SK-N-MC (cell line): ENCODE measurements at regions not wholly inside any gene's neighbourhood (a gene's known extent, or its start where the extent isn't known, plus 50 kb on each side); places are given as distances from the start of the nearest gene placed in this dataset.
A peak's percentile ranks its signal among the peaks of the same experiment; 100 is the strongest.

Source experiments
- DNase-seq: peaks from one replicate; pipeline ENCODE4 v3.0.0-alpha.2; 2011; ENCODE audit warnings: low read depth, low spot score
- H3K27ac ChIP-seq: fragments of 200-600 bp; sonication (generic); 2 replicates; pipeline ENCODE4 v1.5.1; 2016; ENCODE audit warnings: mixed run types
- H3K36me3 ChIP-seq: fragments of 200-600 bp; sonication (generic); 2 replicates; pipeline ENCODE4 v1.6.1; 2017; ENCODE audit warnings: antibody characterized with exemption, low read length, mixed read lengths; ENCODE audit not compliant: insufficient read depth
- H3K4me3 ChIP-seq: fragments of 200-600 bp; sonication (generic); 2 replicates; pipeline ENCODE4 v1.5.1; 2016
- H3K9ac ChIP-seq: fragments of 200-600 bp; sonication (generic); 2 replicates; pipeline ENCODE4 v1.8.0; 2017; ENCODE audit warnings: mixed run types, mixed read lengths; ENCODE audit not compliant: insufficient read length
- H3K9me3 ChIP-seq: fragments of 200-600 bp; sonication (generic); 2 replicates; pipeline ENCODE4 v1.6.1; 2017; ENCODE audit warnings: low read depth, mild to moderate bottlenecking, antibody characterized with exemption, low read length, moderate library complexity, mixed read lengths
- EZH2 ChIP-seq: fragments of 200-600 bp; sonication (generic); IDR thresholded peaks from one replicate; pipeline ENCODE4 v1.6.1; 2017; ENCODE audit warnings: antibody characterized with exemption
- FOXP2 ChIP-seq: optimal IDR thresholded peaks from 2 replicates; pipeline ENCODE3; 2011; ENCODE audit warnings: mild to moderate bottlenecking, moderate library complexity; ENCODE audit not compliant: insufficient read depth; ENCODE audit errors: extremely low read length, control extremely low read depth
- POLR2AphosphoS5 ChIP-seq: IDR thresholded peaks from 2 replicates; pipeline ENCODE4 v1.6.1; 2012; ENCODE audit warnings: mild to moderate bottlenecking, low read depth, low read length, borderline replicate concordance

GRCh38 chr3:72448375-72448823 is 399.8 kb downstream of the SHQ1 start:
- Histone ChIP-seq H3K27ac (no peak overlapping the region), H3K4me3 (no peak overlapping the region), H3K36me3 (no peaks in the 10 kb centered on the region), H3K9me3 (no peaks in the 10 kb centered on the region), H3K9ac (no peak overlapping the region)
- DNase-seq: no peak
- TF ChIP-seq FOXP2: no peak
- no peak for TF ChIP-seq EZH2
- no peak for TF ChIP-seq POLR2AphosphoS5

GRCh38 chr3:72447059-72447946 is 400.9 kb downstream of the SHQ1 start:
- DNase-seq: peak; percentile 30
- Histone ChIP-seq H3K9me3 (no peaks in the 10 kb centered on the region), H3K36me3 (no peaks in the 10 kb centered on the region), H3K4me3 (peak overlapping the region; percentile 83), H3K27ac (no peak overlapping the region), H3K9ac (no peak overlapping the region)
- TF ChIP-seq POLR2AphosphoS5: peak; percentile 38; the same call in 1 of the 2 replicates
- TF ChIP-seq EZH2: no peak

- Histone ChIP-seq H3K9me3 (no peaks in the 10 kb centered on the region), H3K4me3 (peak within 1 kb of the TSS; percentile 83), H3K36me3 (no peaks in the 10 kb centered on the region), H3K27ac (no peak within 1 kb of the TSS), H3K9ac (peak within 1 kb of the TSS; percentile 74)
- TF ChIP-seq EZH2 (no peak), FOXP2 (no peak), POLR2AphosphoS5 (no peak)
- no peak for DNase-seq
Measured at GRCh38 chr3:72446218-72447058, 401.8 kb downstream of the SHQ1 start, which contains the start of gene RYBP. Gene RYBP (minus strand): TSS chr3:72446621.

- no peak for TF ChIP-seq EZH2
- TF ChIP-seq POLR2AphosphoS5: no peak
- no peak for TF ChIP-seq FOXP2
- Histone ChIP-seq H3K4me3 (peak overlapping the region; percentile 83), H3K36me3 (no peaks in the 10 kb centered on the region), H3K9me3 (no peaks in the 10 kb centered on the region), H3K9ac (peak overlapping the region; percentile 74), H3K27ac (no peak overlapping the region)
- DNase-seq: no peak
Measured at GRCh38 chr3:72445827-72446217, 402.4 kb downstream of the SHQ1 start.

- no peak overlapping the region for H3K27ac ChIP-seq
- DNase-seq: no peak
- H3K9me3 ChIP-seq: no peaks in the 10 kb centered on the region
- H3K9ac ChIP-seq: no peak overlapping the region
- peak overlapping the region; percentile 83; the same call in 1 of the 2 replicates for H3K4me3 ChIP-seq
- H3K36me3 ChIP-seq: no peaks in the 10 kb centered on the region
- TF ChIP-seq POLR2AphosphoS5 (no peak), EZH2 (no peak), FOXP2 (no peak)
Measured at GRCh38 chr3:72444656-72445223, 403.5 kb downstream of the SHQ1 start.

GRCh38 chr3:72442759-72443158 is 405.5 kb downstream of the SHQ1 start:
- H3K4me3 ChIP-seq: no peak overlapping the region
- DNase-seq: no peak
- no peak overlapping the region for H3K27ac ChIP-seq
- H3K9me3 ChIP-seq: no peaks in the 10 kb centered on the region
- no peak for TF ChIP-seq POLR2AphosphoS5
- no peak for TF ChIP-seq FOXP2
- no peak for TF ChIP-seq EZH2
- H3K36me3 ChIP-seq: no peaks in the 10 kb centered on the region
- no peak overlapping the region for H3K9ac ChIP-seq

- TF ChIP-seq EZH2: no peak
- Histone ChIP-seq H3K9ac (no peak overlapping the region), H3K27ac (no peak overlapping the region), H3K9me3 (no peaks in the 10 kb centered on the region), H3K4me3 (no peak overlapping the region), H3K36me3 (no peaks in the 10 kb centered on the region)
- DNase-seq: no peak
Measured at GRCh38 chr3:72441284-72441994, 406.8 kb downstream of the SHQ1 start.

GRCh38 chr3:72440491-72440890 is 407.8 kb downstream of the SHQ1 start:
- TF ChIP-seq FOXP2: no peak
- no peak for TF ChIP-seq POLR2AphosphoS5
- H3K27ac ChIP-seq: no peak overlapping the region
- H3K9me3 ChIP-seq: no peaks in the 10 kb centered on the region
- no peak overlapping the region for H3K4me3 ChIP-seq
- DNase-seq: no peak
- no peaks in the 10 kb centered on the region for H3K36me3 ChIP-seq
- H3K9ac ChIP-seq: no peak overlapping the region
